ENCODE measurements at regions not wholly inside any gene's neighbourhood (a gene's known extent, or its start where the extent isn't known, plus 50 kb on each side); places are given as distances from the start of the nearest gene placed in this dataset.

GRCh38 chr13:80050252-80050651 lies 290.7 kb downstream of the SPRY2 start:
- no peak for TF ChIP-seq CTCF (IDR thresholded peaks at IDR 0.05; ENCODE audit: low read depth, low read length, poor library complexity, severe bottlenecking)
- TF ChIP-seq EZH2phosphoT487 (IDR thresholded peaks at IDR 0.05; ENCODE audit: borderline replicate concordance, low read length), result no peak

Measured in DOHH2 (cell line).